ENCODE measurements at regions not wholly inside any gene's neighbourhood (a gene's known extent, or its start where the extent isn't known, plus 50 kb on each side); places are given as distances from the start of the nearest gene placed in this dataset.

DNA sequence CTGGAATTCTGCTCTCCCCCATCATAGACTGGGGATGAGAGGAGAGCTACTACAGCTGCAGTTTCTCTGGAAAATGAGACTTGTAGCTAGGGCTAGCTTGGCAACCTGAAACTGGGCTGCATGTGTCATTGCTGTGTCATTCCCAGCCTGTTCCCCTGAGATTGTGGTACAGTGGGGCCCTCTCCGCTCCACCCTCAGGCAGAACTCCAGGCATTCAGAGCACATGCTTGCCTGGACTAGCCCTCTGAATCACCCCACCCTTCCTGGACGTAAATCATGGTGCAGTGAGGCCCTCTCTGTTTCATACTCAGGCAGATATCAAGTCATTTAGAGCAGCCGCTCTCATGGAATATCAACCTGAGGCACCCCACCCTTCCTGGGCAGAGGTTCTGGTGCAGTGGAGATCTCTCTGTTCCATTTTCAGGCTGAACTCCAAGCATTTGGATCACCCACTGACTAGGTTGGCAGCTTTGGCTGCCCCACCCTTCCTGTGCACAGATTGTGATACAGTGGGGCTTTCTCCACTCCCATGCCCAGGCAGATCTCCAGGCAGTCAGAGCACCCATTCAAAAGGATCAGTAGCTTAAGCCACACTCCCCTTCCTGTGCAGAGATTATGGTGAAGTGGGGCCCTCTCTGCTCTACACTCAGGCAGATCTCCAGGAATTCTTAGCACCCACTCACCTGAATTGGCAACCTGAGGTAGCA lies 274.4 kb downstream of the C11orf87 start:
- Histone ChIP-seq H3K9me3 (no peaks in the 10 kb centered on the region), H3K9ac (ENCODE audit: low read depth in 2 of 2, low read length in 2 of 2) (no peak overlapping the region), H3K36me3 (no peaks in the 10 kb centered on the region), H3K4me3 (no peak overlapping the region), H3K27ac (no peak overlapping the region), H3K4me1 (no peaks in the 10 kb centered on the region), H3K27me3 (no peaks in the 10 kb centered on the region)
- intact Hi-C loops (cut with DNase I), result loop anchor here (10.0 kb wide), 1 partner anchor 1002 kb away; no protein-coding TSS in a partner anchor
- DNase-seq, result no peak
- TF ChIP-seq, protein P1, sequence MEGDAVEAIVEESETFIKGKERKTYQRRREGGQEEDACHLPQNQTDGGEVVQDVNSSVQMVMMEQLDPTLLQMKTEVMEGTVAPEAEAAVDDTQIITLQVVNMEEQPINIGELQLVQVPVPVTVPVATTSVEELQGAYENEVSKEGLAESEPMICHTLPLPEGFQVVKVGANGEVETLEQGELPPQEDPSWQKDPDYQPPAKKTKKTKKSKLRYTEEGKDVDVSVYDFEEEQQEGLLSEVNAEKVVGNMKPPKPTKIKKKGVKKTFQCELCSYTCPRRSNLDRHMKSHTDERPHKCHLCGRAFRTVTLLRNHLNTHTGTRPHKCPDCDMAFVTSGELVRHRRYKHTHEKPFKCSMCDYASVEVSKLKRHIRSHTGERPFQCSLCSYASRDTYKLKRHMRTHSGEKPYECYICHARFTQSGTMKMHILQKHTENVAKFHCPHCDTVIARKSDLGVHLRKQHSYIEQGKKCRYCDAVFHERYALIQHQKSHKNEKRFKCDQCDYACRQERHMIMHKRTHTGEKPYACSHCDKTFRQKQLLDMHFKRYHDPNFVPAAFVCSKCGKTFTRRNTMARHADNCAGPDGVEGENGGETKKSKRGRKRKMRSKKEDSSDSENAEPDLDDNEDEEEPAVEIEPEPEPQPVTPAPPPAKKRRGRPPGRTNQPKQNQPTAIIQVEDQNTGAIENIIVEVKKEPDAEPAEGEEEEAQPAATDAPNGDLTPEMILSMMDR (IDR thresholded peaks at IDR 0.05), result no peak

DNA sequence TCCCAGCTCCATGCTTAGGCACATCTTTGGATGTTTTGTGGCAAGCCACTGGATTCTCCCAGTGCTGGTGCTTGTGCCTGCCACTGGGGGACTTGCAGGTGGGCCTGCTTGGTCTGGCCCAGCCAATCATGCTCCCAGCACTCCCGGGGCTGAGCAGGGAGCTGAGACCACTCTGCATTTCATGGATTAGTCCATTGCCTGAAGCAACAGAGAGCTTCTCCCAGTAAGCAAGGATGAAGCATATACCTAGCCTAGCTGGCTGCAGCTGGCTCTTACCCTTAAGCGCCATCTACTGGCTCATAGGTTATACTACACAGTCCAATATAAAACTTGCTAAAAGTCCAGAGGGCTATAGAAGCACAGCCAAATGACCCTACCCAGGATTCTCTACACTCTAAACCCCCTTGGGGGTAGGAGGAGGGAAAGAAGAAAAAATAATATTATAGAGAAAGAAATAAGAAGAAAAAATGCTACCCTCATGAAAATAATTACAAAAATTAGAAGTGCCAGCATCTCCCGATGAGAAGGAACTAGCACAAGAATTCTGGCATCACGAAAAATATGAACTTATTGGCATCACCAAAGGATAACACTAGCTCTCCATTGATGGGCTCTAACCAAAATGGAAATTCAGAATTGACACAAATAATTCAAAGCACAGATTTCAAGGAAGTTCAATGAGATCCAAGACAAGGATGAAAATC lies 275.3 kb downstream of the C11orf87 start:
- TF ChIP-seq, protein P1 (IDR thresholded peaks at IDR 0.05), result peak; percentile 53
- Histone ChIP-seq H3K27ac (no peak overlapping the region), H3K27me3 (no peaks in the 10 kb centered on the region), H3K4me1 (no peaks in the 10 kb centered on the region), H3K36me3 (no peaks in the 10 kb centered on the region), H3K9me3 (no peaks in the 10 kb centered on the region), H3K4me3 (no peak overlapping the region), H3K9ac (ENCODE audit: low read depth in 2 of 2, low read length in 2 of 2) (no peak overlapping the region)
- intact Hi-C loops (cut with DNase I), result loop anchor here (10.0 kb wide), 1 partner anchor 1002 kb away; no protein-coding TSS in a partner anchor
- no peak for DNase-seq

DNA sequence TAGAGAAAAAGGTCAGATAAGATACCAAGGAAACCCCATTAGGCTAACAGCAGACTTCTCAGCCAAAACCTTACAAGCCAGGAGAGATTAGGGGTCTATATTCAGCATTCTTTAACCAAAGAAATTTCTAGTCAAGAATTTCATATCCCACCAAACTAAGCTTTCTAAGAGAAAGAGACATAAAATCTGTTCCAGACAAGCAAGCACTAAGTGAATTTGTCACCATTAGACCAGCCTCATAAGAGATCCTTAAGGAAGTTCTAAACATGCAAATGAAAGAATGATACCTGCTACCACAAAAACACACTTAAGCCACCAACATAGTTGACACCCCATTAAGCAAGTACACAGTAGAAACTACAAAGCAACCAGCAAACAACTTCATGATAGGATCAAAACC lies 276.2 kb downstream of the C11orf87 start:
- intact Hi-C loops (cut with DNase I), result loop anchor here (10.0 kb wide), 1 partner anchor 1003 kb away; no protein-coding TSS in a partner anchor
- no peak for DNase-seq
- TF ChIP-seq, protein P1 (IDR thresholded peaks at IDR 0.05), result no peak
- Histone ChIP-seq H3K9ac (ENCODE audit: low read depth in 2 of 2, low read length in 2 of 2) (no peak overlapping the region), H3K9me3 (no peaks in the 10 kb centered on the region), H3K4me3 (no peak overlapping the region), H3K27me3 (no peaks in the 10 kb centered on the region), H3K36me3 (no peaks in the 10 kb centered on the region), H3K27ac (no peak overlapping the region), H3K4me1 (no peaks in the 10 kb centered on the region)

DNA sequence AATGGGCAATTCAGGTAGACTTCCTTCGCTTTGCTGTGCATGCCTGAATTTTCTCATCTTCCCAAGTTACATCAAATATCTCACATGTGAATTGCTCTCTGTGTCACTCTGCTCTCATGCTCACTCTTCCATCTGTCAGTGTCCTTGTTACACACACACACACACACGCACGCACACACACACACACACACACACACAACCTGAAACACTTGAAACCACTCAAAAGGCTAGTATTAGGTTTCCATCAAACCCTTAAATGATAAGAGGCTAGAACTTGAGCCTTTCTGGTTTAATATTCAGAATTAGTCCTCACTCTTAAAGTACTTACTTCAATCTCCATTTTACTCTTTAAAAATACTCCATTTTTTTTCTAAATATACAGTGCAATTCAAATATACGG lies 282.4 kb downstream of the C11orf87 start:
- H3K4me3 ChIP-seq, result no peak overlapping the region
- no peak overlapping the region for H3K9ac ChIP-seq (ENCODE audit: low read depth in 2 of 2, low read length in 2 of 2)
- no peak overlapping the region for H3K27ac ChIP-seq
- H3K27me3 ChIP-seq, result no peaks in the 10 kb centered on the region
- intact Hi-C loops (cut with DNase I), result no loop called here
- TF ChIP-seq, protein P1 (IDR thresholded peaks at IDR 0.05), result no peak
- H3K9me3 ChIP-seq, result no peaks in the 10 kb centered on the region
- no peak for DNase-seq
- no peaks in the 10 kb centered on the region for H3K4me1 ChIP-seq
- no peaks in the 10 kb centered on the region for H3K36me3 ChIP-seq

DNA sequence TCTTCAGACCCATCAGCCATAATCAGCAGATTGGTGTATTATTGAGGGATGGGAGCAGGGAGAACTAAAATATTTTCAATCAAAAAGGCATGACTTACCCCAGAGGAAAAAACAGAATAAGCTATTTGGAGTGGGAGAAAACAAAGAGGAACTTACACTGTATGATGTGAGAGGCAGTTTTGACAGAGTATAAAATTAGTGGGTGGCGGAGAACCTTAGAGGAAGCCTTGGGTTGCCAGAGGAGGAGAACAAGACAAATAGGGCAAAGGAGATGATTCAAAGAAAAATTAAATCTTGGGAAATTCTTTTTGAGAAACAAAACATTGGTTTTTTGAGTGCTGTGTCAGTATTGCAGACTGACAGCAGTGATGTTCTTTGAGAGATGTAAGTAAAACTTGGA lies 285.0 kb downstream of the C11orf87 start:
- no peaks in the 10 kb centered on the region for H3K4me1 ChIP-seq

More for the DNA sequence above, 285.0 kb downstream of the C11orf87 start:
- H3K36me3 ChIP-seq, result no peaks in the 10 kb centered on the region
- no peaks in the 10 kb centered on the region for H3K27me3 ChIP-seq
- intact Hi-C loops (cut with DNase I), result no loop called here
- H3K9ac ChIP-seq (ENCODE audit: low read depth in 2 of 2, low read length in 2 of 2), result no peak overlapping the region
- TF ChIP-seq, protein P1 (IDR thresholded peaks at IDR 0.05), result no peak
- H3K27ac ChIP-seq, result no peak overlapping the region
- H3K9me3 ChIP-seq, result no peaks in the 10 kb centered on the region
- DNase-seq, result no peak
- H3K4me3 ChIP-seq, result no peak overlapping the region
